CD14-positive monocyte (primary cell): ENCODE measurements at regions not wholly inside any gene's neighbourhood (a gene's known extent, or its start where the extent isn't known, plus 50 kb on each side); places are given as distances from the start of the nearest gene placed in this dataset.

Experiments
- DNase-seq, 3 donors: peaks; one replicate each; pipeline ENCODE4 v3.0.0-alpha.2; 2011 to 2022
- H2AFZ ChIP-seq: 2 replicates; pipeline ENCODE4 v1.6.0; 2012; ENCODE audit warnings: mild to moderate bottlenecking, low read depth, low read length, inconsistent platforms; ENCODE audit not compliant: insufficient read depth, poor library complexity, severe bottlenecking
- H3K27ac ChIP-seq, 2 donors: 1 replicate in 1 of 2; 2 replicates in 1 of 2; pipeline ENCODE4 v1.5.1; 2012 to 2013; ENCODE audit warnings: low read length in 2 of 2, control low read depth in 1 of 2, inconsistent platforms in 1 of 2, low read depth in 1 of 2, mild to moderate bottlenecking in 1 of 2
- H3K27me3 ChIP-seq, 2 donors: one replicate each; pipeline versions ENCODE4 v1.6.0 to v1.6.1; 2011 to 2013; ENCODE audit warnings: low read length in 2 of 2; ENCODE audit not compliant: control insufficient read depth in 2 of 2, insufficient read depth in 2 of 2
- H3K36me3 ChIP-seq, 2 donors: replicated peaks in 1 of 2; 1 replicate in 1 of 2; 2 replicates in 1 of 2; pipeline versions ENCODE4 v1.5.1 to v1.6.1; 2012 to 2013; ENCODE audit warnings: low read length in 2 of 2, control low read depth in 1 of 2, inconsistent platforms in 1 of 2, mild to moderate bottlenecking in 1 of 2; ENCODE audit not compliant: insufficient read depth in 2 of 2, control insufficient read depth in 1 of 2
- H3K4me1 ChIP-seq, 2 donors: 1 replicate in 1 of 2; 2 replicates in 1 of 2; pipeline versions ENCODE4 v1.5.1 to v1.6.1; 2012 to 2013; ENCODE audit warnings: low read length in 2 of 2, control low read depth in 1 of 2, inconsistent platforms in 1 of 2, mild to moderate bottlenecking in 1 of 2, moderate library complexity in 1 of 2; ENCODE audit not compliant: insufficient read depth in 2 of 2, control insufficient read depth in 1 of 2
- H3K4me2 ChIP-seq: replicated peaks from 2 replicates; pipeline ENCODE3; 2012; ENCODE audit warnings: low read length, moderate library complexity, mild to moderate bottlenecking; ENCODE audit not compliant: poor library complexity, severe bottlenecking; ENCODE audit errors: extremely low read depth
- H3K4me3 ChIP-seq, 3 experiments: fragments of 200-600 bp in 1 of 3; sonication (generic) in 1 of 3; replicated peaks in 1 of 3; 1 replicate in 2 of 3; 2 replicates in 1 of 3; pipeline ENCODE4 v1.5.1; 2011 to 2013; ENCODE audit warnings: low read length in 3 of 3, mild to moderate bottlenecking in 3 of 3, control low read depth in 2 of 3, low read depth in 2 of 3, inconsistent platforms in 1 of 3, moderate library complexity in 1 of 3
- H3K79me2 ChIP-seq: 2 replicates; pipeline ENCODE4 v1.6.0; 2012; ENCODE audit warnings: mild to moderate bottlenecking, control low read depth, inconsistent platforms, low read length, moderate library complexity; ENCODE audit not compliant: insufficient read depth
- H3K9ac ChIP-seq: 2 replicates; pipeline ENCODE4 v1.6.0; 2017; ENCODE audit warnings: low read length, mild to moderate bottlenecking; ENCODE audit not compliant: insufficient read depth, poor library complexity, severe bottlenecking
- H3K9me3 ChIP-seq, 2 donors: replicated peaks in 1 of 2; 1 replicate in 1 of 2; 2 replicates in 1 of 2; pipeline versions ENCODE4 v1.5.1 to v1.6.1; 2012 to 2013; ENCODE audit warnings: low read length in 2 of 2, control low read depth in 1 of 2; ENCODE audit not compliant: control insufficient read depth in 1 of 2, insufficient read depth in 1 of 2
- H4K20me1 ChIP-seq: 2 replicates; pipeline ENCODE4 v1.6.0; 2012; ENCODE audit warnings: mild to moderate bottlenecking, low read length, control low read depth, moderate library complexity; ENCODE audit not compliant: insufficient read depth
- H3K27ac Mint-ChIP-seq, 7 donors: one replicate each; pipeline ENCODE4 v1.8.0; 2020; ENCODE audit warnings: mild to moderate bottlenecking in 7 of 7, mixed read lengths in 7 of 7, moderate library complexity in 6 of 7, inconsistent platforms in 2 of 7
- H3K27me3 Mint-ChIP-seq, 3 donors: one replicate each; pipeline ENCODE4 v1.8.0; 2021 to 2022; ENCODE audit warnings: low read depth in 3 of 3, mild to moderate bottlenecking in 3 of 3, mixed read lengths in 3 of 3, moderate library complexity in 3 of 3, inconsistent platforms in 1 of 3
- H3K36me3 Mint-ChIP-seq, 2 donors: one replicate each; pipeline ENCODE4 v1.8.0; 2020; ENCODE audit warnings: mixed read lengths in 2 of 2, inconsistent platforms in 1 of 2, mild to moderate bottlenecking in 1 of 2
- H3K4me1 Mint-ChIP-seq: one replicate; pipeline ENCODE4 v1.8.0; 2020; ENCODE audit warnings: mild to moderate bottlenecking, mixed read lengths
- H3K4me3 Mint-ChIP-seq, 2 donors: one replicate each; pipeline ENCODE4 v1.8.0; 2020; ENCODE audit warnings: mild to moderate bottlenecking in 2 of 2, mixed read lengths in 2 of 2, moderate library complexity in 1 of 2
- H3K9me3 Mint-ChIP-seq, 7 donors: one replicate each; pipeline ENCODE4 v1.8.0; 2020 to 2022; ENCODE audit warnings: mixed read lengths in 7 of 7, mild to moderate bottlenecking in 6 of 7, moderate library complexity in 6 of 7, inconsistent platforms in 2 of 7
- CTCF ChIP-seq: fragments of 200-600 bp; IDR thresholded peaks from one replicate; pipeline ENCODE4 v1.8.0; 2022; ENCODE audit warnings: antibody characterized with exemption, mild to moderate bottlenecking
- WGBS: methylation state at CpG from one replicate; pipeline ENCODE4 v1.1.5; 2013; ENCODE audit warnings: missing lambda C conversion rate; ENCODE audit not compliant: insufficient coverage; 5-methylcytosine and 5-hydroxymethylcytosine counted together
- intact Hi-C, 2 donors: fragments of 100-400 bp; cut with micrococcal nuclease; formaldehyde crosslinking; loops; one replicate each; pipeline versions ENCODE4 v1.15.0 to v1.15.1; 2023

GRCh38 chr5:105101577-105101976 is 1539.0 kb upstream of the NUDT12 start:
- Histone ChIP-seq H3K4me2 (no peak overlapping the region), H2AFZ (no peak overlapping the region), H3K9me3 (no peaks in the 10 kb centered on the region), H3K27me3 (no peaks in the 10 kb centered on the region), H3K79me2 (no peaks in the 10 kb centered on the region), H3K4me1 (no peaks in the 10 kb centered on the region), H4K20me1 (no peaks in the 10 kb centered on the region), H3K9ac (no peak overlapping the region), H3K4me3 (no peak overlapping the region), H3K27ac (no peak overlapping the region), H3K36me3 (no peaks in the 10 kb centered on the region)
- peaks cover 0 to 6% (median 2%) of the 10 kb centered on the region in 7 donors for H3K9me3 Mint-ChIP-seq
- H3K4me3 Mint-ChIP-seq = no peak overlapping the region
- no peak for DNase-seq
- peaks cover 0 to 1% (median 0%) of the 10 kb centered on the region in 3 donors for H3K27me3 Mint-ChIP-seq
- intact Hi-C loops = no loop called here
- no peaks in the 10 kb centered on the region for H3K4me1 Mint-ChIP-seq
- no peak overlapping the region for H3K27ac Mint-ChIP-seq
- no peaks in the 10 kb centered on the region for H3K36me3 Mint-ChIP-seq
- no peak for TF ChIP-seq CTCF
- WGBS = 74% methylated on average over 2 of the region's 2 CpGs

- Histone ChIP-seq H4K20me1 (no peaks in the 10 kb centered on the region), H3K9ac (no peak overlapping the region), H3K27me3 (no peaks in the 10 kb centered on the region), H3K4me3 (no peak overlapping the region), H3K9me3 (peaks cover 10 to 15% of the 10 kb centered on the region in 2 donors), H3K27ac (no peak overlapping the region), H3K79me2 (no peaks in the 10 kb centered on the region), H3K4me2 (no peak overlapping the region), H2AFZ (no peak overlapping the region), H3K36me3 (no peaks in the 10 kb centered on the region), H3K4me1 (no peaks in the 10 kb centered on the region)
- no peak for DNase-seq
- no peak overlapping the region for H3K4me3 Mint-ChIP-seq
- intact Hi-C loops = no loop called here
- no peaks in the 10 kb centered on the region for H3K36me3 Mint-ChIP-seq
- WGBS = no CpG with 5 or more reads among the region's 2 CpGs
- no peaks in the 10 kb centered on the region for H3K4me1 Mint-ChIP-seq
- TF ChIP-seq CTCF = no peak
- H3K9me3 Mint-ChIP-seq = peaks cover 0 to 10% (median 7%) of the 10 kb centered on the region in 7 donors
- no peaks in the 10 kb centered on the region for H3K27me3 Mint-ChIP-seq
- no peak overlapping the region for H3K27ac Mint-ChIP-seq
Observed at GRCh38 chr5:105088961-105089360, 1526.4 kb upstream of the NUDT12 start.
